Coronary artery (tissue), 2 donors: ENCODE measurements at regions not wholly inside any gene's neighbourhood (a gene's known extent, or its start where the extent isn't known, plus 50 kb on each side); places are given as distances from the start of the nearest gene placed in this dataset.

ENCODE experiments used
- DNase-seq: peaks from one replicate; pipeline ENCODE4 v3.0.0-alpha.2; 2017; ENCODE audit warnings: low spot score
- H3K27ac ChIP-seq, 2 donors: fragments of 200-600 bp; sonication (generic); one replicate each; pipeline ENCODE4 v1.5.1; 2016 to 2019
- H3K4me3 ChIP-seq: fragments of 200-600 bp; sonication (generic); 2 replicates; pipeline ENCODE4 v1.5.1; 2016; ENCODE audit warnings: mild to moderate bottlenecking, moderate library complexity
- CTCF ChIP-seq: fragments of 200-600 bp; sonication (generic); IDR thresholded peaks from one replicate; pipeline ENCODE4 v1.5.1; 2019; ENCODE audit warnings: antibody characterized with exemption

- TF ChIP-seq CTCF = no peak
- DNase-seq = no peak
- Histone ChIP-seq H3K4me3 (no peak overlapping the region), H3K27ac (no peak overlapping the region)
These were observed 444.1 kb downstream of the STIM2 start for GRCh38 chr4:27304751-27305150.

- TF ChIP-seq CTCF = no peak
- DNase-seq = no peak
- Histone ChIP-seq H3K4me3 (no peak overlapping the region), H3K27ac (no peak overlapping the region)
These were observed 444.6 kb downstream of the STIM2 start for GRCh38 chr4:27305246-27305645.

DNA sequence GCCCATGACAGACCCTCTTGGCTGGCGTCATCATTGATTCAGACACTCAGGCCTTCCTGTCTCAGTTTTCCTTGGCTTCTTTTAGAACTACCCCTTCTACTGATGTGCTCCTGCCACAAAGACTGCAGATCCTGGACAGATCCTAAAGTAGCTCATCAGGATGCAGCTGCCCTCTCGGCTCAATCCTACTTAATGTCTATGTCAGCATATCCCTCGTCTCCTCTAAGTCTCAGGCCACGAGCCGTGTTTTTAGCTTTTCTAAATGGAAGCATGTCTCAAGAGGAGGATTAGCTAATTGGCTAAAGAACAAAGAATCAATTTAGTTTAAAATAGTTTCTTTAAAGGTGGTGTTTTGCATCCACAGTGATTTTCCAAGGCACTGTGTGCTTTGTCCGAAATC lies 447.7 kb downstream of the STIM2 start:
- TF ChIP-seq CTCF = no peak
- Histone ChIP-seq H3K27ac (no peak overlapping the region), H3K4me3 (no peak overlapping the region)
- no peak for DNase-seq

GRCh38 chr4:27315625-27316024 lies 455.0 kb downstream of the STIM2 start:
- TF ChIP-seq CTCF = no peak
- H3K4me3 ChIP-seq = no peak overlapping the region
- DNase-seq = no peak
- H3K27ac ChIP-seq = no peak overlapping the region

- DNase-seq = no peak
- no peak overlapping the region for H3K27ac ChIP-seq
- TF ChIP-seq CTCF = no peak
- no peak overlapping the region for H3K4me3 ChIP-seq
These were observed 455.5 kb downstream of the STIM2 start for GRCh38 chr4:27316176-27316575.

DNA sequence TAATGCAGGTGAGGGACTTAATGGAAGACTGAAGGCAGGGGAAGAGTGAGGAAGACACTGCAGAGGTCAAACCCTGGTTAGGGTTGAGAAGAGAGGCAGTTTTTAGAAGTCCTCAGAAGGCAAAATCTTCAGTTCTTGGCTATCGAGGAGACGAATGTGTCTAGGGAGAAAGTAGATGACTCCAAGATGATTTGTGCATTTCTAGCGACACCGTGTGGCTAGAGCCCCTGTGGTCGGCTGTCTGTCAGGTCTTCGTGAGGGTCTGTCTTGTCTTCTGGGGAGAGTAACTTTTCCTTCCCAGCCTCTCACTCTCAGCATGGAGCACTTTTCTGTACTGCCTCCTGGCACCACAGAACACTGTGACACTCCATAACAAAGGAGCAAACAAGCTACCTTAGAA lies 458.1 kb downstream of the STIM2 start:
- Histone ChIP-seq H3K4me3 (no peak overlapping the region), H3K27ac (no peak overlapping the region)
- peak; percentile 24 for TF ChIP-seq CTCF
- no peak for DNase-seq

DNA sequence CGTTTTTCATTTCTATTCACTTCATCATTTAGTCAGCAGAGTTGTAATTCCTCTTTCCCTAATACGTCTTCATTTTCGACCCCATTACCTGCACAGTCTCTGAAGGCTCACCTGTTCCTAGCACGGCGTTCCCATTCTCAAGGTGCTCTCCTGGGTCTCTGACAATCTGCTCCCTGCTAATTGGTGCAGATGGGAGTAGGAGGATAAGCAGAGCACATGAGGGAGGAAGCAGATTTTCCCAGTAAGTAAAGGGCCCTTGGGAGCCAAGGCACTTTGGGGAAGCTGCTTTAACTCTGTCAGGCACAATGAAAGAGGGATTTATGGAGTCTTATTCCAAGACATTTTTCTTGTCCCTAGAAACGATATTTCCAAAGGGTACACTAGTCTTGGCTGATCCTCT lies 466.4 kb downstream of the STIM2 start:
- no peak for DNase-seq
- TF ChIP-seq CTCF = no peak
- no peak overlapping the region for H3K27ac ChIP-seq
- no peak overlapping the region for H3K4me3 ChIP-seq
